H9 (cell line): ENCODE measurements at regions not wholly inside any gene's neighbourhood (a gene's known extent, or its start where the extent isn't known, plus 50 kb on each side); places are given as distances from the start of the nearest gene placed in this dataset.

ENCODE experiments used
- DNase-seq: peaks from one replicate; pipeline ENCODE4 v3.0.0-alpha.2; 2017
- H2AFZ ChIP-seq: one replicate; pipeline ENCODE4 v1.6.1; 2013; ENCODE audit warnings: mild to moderate bottlenecking, low read length, control low read depth, moderate library complexity
- H2AK5ac ChIP-seq: 2 replicates; pipeline ENCODE4 v1.6.1; 2013; ENCODE audit warnings: low read length, control low read depth, mixed read lengths; ENCODE audit not compliant: insufficient read length
- H2BK120ac ChIP-seq: one replicate; pipeline ENCODE4 v1.6.1; 2013; ENCODE audit warnings: low read depth, mild to moderate bottlenecking, low read length, control low read depth, inconsistent platforms; ENCODE audit not compliant: poor library complexity, severe bottlenecking
- H2BK12ac ChIP-seq: 2 replicates; pipeline ENCODE4 v1.6.1; 2013; ENCODE audit warnings: low read length, control low read depth, mixed read lengths, low read depth; ENCODE audit not compliant: insufficient read length
- H2BK15ac ChIP-seq: 2 replicates; pipeline ENCODE4 v1.6.1; 2013; ENCODE audit warnings: low read depth, low read length, control low read depth
- H2BK20ac ChIP-seq: one replicate; pipeline ENCODE4 v1.6.1; 2013; ENCODE audit warnings: low read depth, mild to moderate bottlenecking, low read length, control low read depth, inconsistent platforms; ENCODE audit not compliant: poor library complexity, severe bottlenecking
- H2BK5ac ChIP-seq: 2 replicates; pipeline ENCODE4 v1.6.1; 2013; ENCODE audit warnings: low read length, control low read depth, mixed read lengths; ENCODE audit not compliant: insufficient read length
- H3K14ac ChIP-seq: 2 replicates; pipeline ENCODE4 v1.6.1; 2013; ENCODE audit warnings: low read length, control low read depth; ENCODE audit not compliant: insufficient read depth
- H3K18ac ChIP-seq: 2 replicates; pipeline ENCODE4 v1.6.1; 2013; ENCODE audit warnings: low read depth, mild to moderate bottlenecking, mixed read lengths, low read length, control low read depth; ENCODE audit not compliant: insufficient read length
- H3K23ac ChIP-seq: 2 replicates; pipeline ENCODE4 v1.6.1; 2013; ENCODE audit warnings: low read length, control low read depth, mixed read lengths, low read depth; ENCODE audit not compliant: insufficient read length
- H3K23me2 ChIP-seq: 2 replicates; pipeline ENCODE4 v1.6.1; 2013; ENCODE audit warnings: low read depth, mild to moderate bottlenecking, mixed read lengths, low read length, control low read depth; ENCODE audit not compliant: insufficient read length, poor library complexity, severe bottlenecking
- H3K27ac ChIP-seq: 2 replicates; pipeline ENCODE4 v1.5.1; 2013; ENCODE audit warnings: low read length, control low read depth, mixed read lengths, low read depth; ENCODE audit not compliant: insufficient read length
- H3K27me3 ChIP-seq: 2 replicates; pipeline ENCODE4 v1.6.1; 2013; ENCODE audit warnings: low read length, control low read depth, inconsistent platforms; ENCODE audit not compliant: insufficient read depth
- H3K4ac ChIP-seq: 2 replicates; pipeline ENCODE4 v1.6.1; 2013; ENCODE audit warnings: low read depth, mild to moderate bottlenecking, control low read depth, inconsistent platforms, low read length, moderate library complexity
- H3K4me1 ChIP-seq: 2 replicates; pipeline ENCODE4 v1.6.1; 2013; ENCODE audit warnings: low read length, control low read depth, inconsistent platforms; ENCODE audit not compliant: insufficient read depth
- H3K4me2 ChIP-seq: 2 replicates; pipeline ENCODE4 v1.6.1; 2013; ENCODE audit warnings: low read length, control low read depth, mixed read lengths; ENCODE audit not compliant: insufficient read length, insufficient read depth
- H3K56ac ChIP-seq: 2 replicates; pipeline ENCODE4 v1.6.1; 2013; ENCODE audit warnings: low read depth, mild to moderate bottlenecking, mixed read lengths, low read length, control low read depth; ENCODE audit not compliant: insufficient read length
- H3K79me1 ChIP-seq: 2 replicates; pipeline ENCODE4 v1.6.1; 2013; ENCODE audit warnings: low read depth, mild to moderate bottlenecking, moderate library complexity, low read length, control low read depth, inconsistent platforms; ENCODE audit not compliant: insufficient read depth, poor library complexity, severe bottlenecking
- H3K79me2 ChIP-seq: 2 replicates; pipeline ENCODE4 v1.6.1; 2013; ENCODE audit warnings: low read length, control low read depth, inconsistent platforms; ENCODE audit not compliant: insufficient read depth
- H3K9ac ChIP-seq: 2 replicates; pipeline ENCODE4 v1.6.1; 2013; ENCODE audit warnings: low read length, control low read depth, mixed read lengths; ENCODE audit not compliant: insufficient read length; ENCODE audit errors: extremely low read depth
- H3K9me3 ChIP-seq: one replicate; pipeline ENCODE4 v1.6.1; 2013; ENCODE audit warnings: low read depth, low read length, inconsistent platforms; ENCODE audit not compliant: control insufficient read depth
- H3T11ph ChIP-seq: one replicate; pipeline ENCODE4 v1.6.1; 2013; ENCODE audit warnings: mild to moderate bottlenecking, low read length, control low read depth, inconsistent platforms
- H4K20me1 ChIP-seq: one replicate; pipeline ENCODE4 v1.6.1; 2013; ENCODE audit not compliant: control insufficient read depth, insufficient read length, insufficient read depth
- H4K5ac ChIP-seq: 2 replicates; pipeline ENCODE4 v1.6.1; 2013; ENCODE audit warnings: low read depth, mild to moderate bottlenecking, mixed read lengths, low read length, control low read depth; ENCODE audit not compliant: insufficient read length
- H4K8ac ChIP-seq: replicated peaks from 2 replicates; pipeline ENCODE4 v1.6.1; 2013; ENCODE audit warnings: low read length, control low read depth, mixed read lengths, low read depth; ENCODE audit not compliant: insufficient read length
- H4K91ac ChIP-seq: 2 replicates; pipeline ENCODE4 v1.6.1; 2013; ENCODE audit warnings: low read depth, mild to moderate bottlenecking, moderate library complexity, mixed read lengths, low read length, control low read depth; ENCODE audit not compliant: insufficient read length
- H3K27ac Mint-ChIP-seq, 3 experiments: 2 replicates in 2 of 3; 3 replicates in 1 of 3; pipeline ENCODE4 v1.8.0; 2020 to 2021; ENCODE audit warnings: mixed read lengths in 3 of 3, mild to moderate bottlenecking in 1 of 3, moderate library complexity in 1 of 3
- H3K27me3 Mint-ChIP-seq: 2 replicates; pipeline ENCODE4 v1.8.0; 2021; ENCODE audit warnings: low read depth, mild to moderate bottlenecking, moderate library complexity, mixed read lengths
- H3K36me3 Mint-ChIP-seq, 3 experiments: 2 replicates in 2 of 3; 3 replicates in 1 of 3; pipeline ENCODE4 v1.8.0; 2020 to 2021; ENCODE audit warnings: low read depth in 3 of 3, mixed read lengths in 3 of 3; ENCODE audit not compliant: insufficient read depth in 1 of 3
- H3K4me1 Mint-ChIP-seq, 2 experiments: 2 replicates each; pipeline ENCODE4 v1.8.0; 2020; ENCODE audit warnings: mixed read lengths in 2 of 2
- H3K4me3 Mint-ChIP-seq, 2 experiments: 2 replicates in 1 of 2; 3 replicates in 1 of 2; pipeline ENCODE4 v1.8.0; 2020 to 2021; ENCODE audit warnings: mild to moderate bottlenecking in 2 of 2, mixed read lengths in 2 of 2, moderate library complexity in 1 of 2
- H3K9me3 Mint-ChIP-seq, 2 experiments: 2 replicates in 1 of 2; 3 replicates in 1 of 2; pipeline ENCODE4 v1.8.0; 2020; ENCODE audit warnings: mild to moderate bottlenecking in 2 of 2, mixed read lengths in 2 of 2, moderate library complexity in 1 of 2
- CTCF ChIP-seq: fragments of 200-600 bp; sonication (generic); conservative IDR thresholded peaks from 3 replicates; pipeline ENCODE4 v1.8.0; 2021; ENCODE audit warnings: antibody characterized with exemption, mild to moderate bottlenecking
- WGBS: extraction: QIAGEN DNeasy Blood & Tissue Kit; methylation state at CpG from one replicate; pipeline ENCODE4 v1.1.7; 2013; ENCODE audit warnings: missing lambda C conversion rate, low lambda C conversion rate, mixed read lengths; ENCODE audit not compliant: insufficient read length; ENCODE audit errors: extremely low coverage; 5-methylcytosine and 5-hydroxymethylcytosine counted together

DNA sequence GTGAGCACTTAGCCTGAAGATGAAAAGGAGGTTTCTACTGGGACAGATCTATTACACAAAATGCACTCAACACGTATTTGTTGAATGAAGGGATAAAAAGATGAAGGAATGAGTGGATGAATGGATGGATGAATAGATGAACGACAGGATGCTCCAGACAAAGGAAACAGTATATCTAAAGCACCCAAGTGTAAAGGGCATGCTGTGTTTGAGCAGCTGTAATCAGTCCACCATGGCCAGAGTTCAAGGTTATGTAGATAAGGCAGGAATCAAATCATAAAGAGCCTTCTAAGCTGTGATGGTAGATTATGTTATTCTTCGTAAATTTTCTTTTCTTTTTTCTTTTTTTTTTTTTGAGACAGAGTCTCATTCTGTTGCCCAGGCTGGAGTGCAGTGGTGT, 194.4 kb upstream of the FOXN2 start:
- H3K36me3 Mint-ChIP-seq: 0 out of 7 replicates have a peak, but pooled peaks cover 0 to 3% (median 0%) of the 10 kb centered on the region in 3 experiments
- Histone ChIP-seq H3K23ac (no peak overlapping the region), H3K4me2 (no peak overlapping the region), H3K4ac (no peak overlapping the region), H3K27me3 (no peaks in the 10 kb centered on the region), H3K18ac (no peak overlapping the region), H2AK5ac (no peak overlapping the region), H2BK12ac (no peak overlapping the region), H3K79me2 (no peaks in the 10 kb centered on the region), H3K14ac (no peak overlapping the region), H3K4me1 (no peaks in the 10 kb centered on the region), H2BK15ac (no peak overlapping the region), H2BK120ac (no peak overlapping the region), H3T11ph (no peak overlapping the region), H2BK5ac (no peak overlapping the region), H4K5ac (no peak overlapping the region), H3K9ac (no peak overlapping the region), H3K27ac (no peak overlapping the region), H3K79me1 (no peaks in the 10 kb centered on the region), H4K20me1 (no peaks in the 10 kb centered on the region), H2BK20ac (no peak overlapping the region), H4K91ac (no peak overlapping the region), H3K23me2 (no peaks in the 10 kb centered on the region), H3K56ac (no peak overlapping the region), H4K8ac (no peak overlapping the region), H3K9me3 (no peaks in the 10 kb centered on the region), H2AFZ (no peak overlapping the region)
- H3K4me3 Mint-ChIP-seq: no peak overlapping the region
- no peaks in the 10 kb centered on the region for H3K9me3 Mint-ChIP-seq
- DNase-seq: no peak
- no peak for TF ChIP-seq CTCF
- peaks cover 5 to 6% of the 10 kb centered on the region in 2 experiments; a peak in 3 of 4 replicates for H3K4me1 Mint-ChIP-seq
- H3K27me3 Mint-ChIP-seq: no peaks in the 10 kb centered on the region
- WGBS: no CpG with 5 or more reads among the region's 3 CpGs
- H3K27ac Mint-ChIP-seq: no peak overlapping the region
